PFSK-1 (cell line): ENCODE measurements at regions not wholly inside any gene's neighbourhood (a gene's known extent, or its start where the extent isn't known, plus 50 kb on each side); places are given as distances from the start of the nearest gene placed in this dataset.

Experiments
- FOXP2 ChIP-seq: optimal IDR thresholded peaks from 2 replicates; pipeline ENCODE3; 2011; ENCODE audit warnings: borderline replicate concordance, control low read depth, inconsistent platforms; ENCODE audit not compliant: insufficient read depth; ENCODE audit errors: extremely low read length, extremely low read depth
- POLR2AphosphoS5 ChIP-seq: IDR thresholded peaks from 2 replicates; pipeline ENCODE4 v1.6.1; 2012; ENCODE audit warnings: low read depth, mild to moderate bottlenecking, control low read depth, low read length, moderate library complexity
- SIN3A ChIP-seq: IDR thresholded peaks from 2 replicates; pipeline ENCODE4 v1.6.1; 2012; ENCODE audit warnings: mild to moderate bottlenecking, low read length, moderate library complexity, borderline replicate concordance; ENCODE audit not compliant: insufficient read depth
- TAF1 ChIP-seq: IDR thresholded peaks from 2 replicates; pipeline ENCODE4 v1.6.1; 2012; ENCODE audit warnings: low read length, control low read depth, borderline replicate concordance; ENCODE audit not compliant: insufficient read depth
- TF ChIP-seq, protein P1 (sequence below), 2 experiments: IDR thresholded peaks; 2 replicates each; pipeline versions ENCODE4 v1.6.1 to v1.8.0; 2011 to 2012; ENCODE audit warnings: low read depth in 2 of 2, low read length in 2 of 2, control low read depth in 1 of 2, inconsistent platforms in 1 of 2, mild to moderate bottlenecking in 1 of 2, moderate library complexity in 1 of 2; ENCODE audit not compliant: insufficient read depth in 1 of 2

DNA sequence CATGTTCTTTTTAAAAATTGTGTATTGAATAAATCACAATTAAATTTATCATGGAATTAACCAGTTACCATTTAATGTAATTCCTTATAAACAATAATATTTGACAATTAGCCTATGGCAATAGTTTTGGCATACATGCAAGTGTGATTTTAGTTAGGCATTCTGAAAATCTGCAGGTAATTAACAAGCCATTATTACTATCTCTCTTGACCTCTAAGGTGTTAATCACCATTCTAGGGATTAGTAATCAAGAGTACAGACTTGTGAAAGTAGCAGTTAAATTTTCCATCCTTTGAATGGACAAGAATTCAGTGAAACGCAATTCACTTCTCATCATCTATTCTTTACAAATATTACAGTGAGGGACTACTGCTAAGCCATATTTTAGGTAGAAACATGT, 127.7 kb upstream of the CHST9 start:
- TF ChIP-seq POLR2AphosphoS5, result no peak
- TF ChIP-seq TAF1, result no peak
- TF ChIP-seq SIN3A, result no peak
- TF ChIP-seq, protein P1, sequence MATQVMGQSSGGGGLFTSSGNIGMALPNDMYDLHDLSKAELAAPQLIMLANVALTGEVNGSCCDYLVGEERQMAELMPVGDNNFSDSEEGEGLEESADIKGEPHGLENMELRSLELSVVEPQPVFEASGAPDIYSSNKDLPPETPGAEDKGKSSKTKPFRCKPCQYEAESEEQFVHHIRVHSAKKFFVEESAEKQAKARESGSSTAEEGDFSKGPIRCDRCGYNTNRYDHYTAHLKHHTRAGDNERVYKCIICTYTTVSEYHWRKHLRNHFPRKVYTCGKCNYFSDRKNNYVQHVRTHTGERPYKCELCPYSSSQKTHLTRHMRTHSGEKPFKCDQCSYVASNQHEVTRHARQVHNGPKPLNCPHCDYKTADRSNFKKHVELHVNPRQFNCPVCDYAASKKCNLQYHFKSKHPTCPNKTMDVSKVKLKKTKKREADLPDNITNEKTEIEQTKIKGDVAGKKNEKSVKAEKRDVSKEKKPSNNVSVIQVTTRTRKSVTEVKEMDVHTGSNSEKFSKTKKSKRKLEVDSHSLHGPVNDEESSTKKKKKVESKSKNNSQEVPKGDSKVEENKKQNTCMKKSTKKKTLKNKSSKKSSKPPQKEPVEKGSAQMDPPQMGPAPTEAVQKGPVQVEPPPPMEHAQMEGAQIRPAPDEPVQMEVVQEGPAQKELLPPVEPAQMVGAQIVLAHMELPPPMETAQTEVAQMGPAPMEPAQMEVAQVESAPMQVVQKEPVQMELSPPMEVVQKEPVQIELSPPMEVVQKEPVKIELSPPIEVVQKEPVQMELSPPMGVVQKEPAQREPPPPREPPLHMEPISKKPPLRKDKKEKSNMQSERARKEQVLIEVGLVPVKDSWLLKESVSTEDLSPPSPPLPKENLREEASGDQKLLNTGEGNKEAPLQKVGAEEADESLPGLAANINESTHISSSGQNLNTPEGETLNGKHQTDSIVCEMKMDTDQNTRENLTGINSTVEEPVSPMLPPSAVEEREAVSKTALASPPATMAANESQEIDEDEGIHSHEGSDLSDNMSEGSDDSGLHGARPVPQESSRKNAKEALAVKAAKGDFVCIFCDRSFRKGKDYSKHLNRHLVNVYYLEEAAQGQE (IDR thresholded peaks at IDR 0.05; ENCODE audit: insufficient read depth in 1 of 2, low read depth in 2 of 2, low read length in 2 of 2), result no peak
- no peak for TF ChIP-seq FOXP2

DNA sequence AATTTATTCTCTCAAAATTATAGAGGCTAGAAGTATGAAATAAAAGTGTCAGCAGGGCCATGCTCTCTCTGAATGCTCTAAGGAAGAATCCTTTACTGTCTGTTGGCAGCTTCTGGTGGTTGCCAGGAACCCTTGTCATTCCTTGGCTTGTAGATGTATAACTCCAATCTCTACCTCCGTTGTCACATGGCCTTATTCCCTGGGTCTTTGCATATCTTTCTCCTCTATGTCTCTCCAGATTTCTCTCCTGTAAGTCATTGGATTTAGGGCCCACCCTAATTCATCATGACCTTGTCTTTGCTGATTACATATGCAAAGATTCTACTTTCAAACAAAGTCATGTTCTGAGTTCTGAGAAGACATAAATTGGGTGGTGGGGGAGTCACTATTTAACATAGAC, 127.0 kb upstream of the CHST9 start:
- TF ChIP-seq FOXP2, result no peak
- TF ChIP-seq POLR2AphosphoS5, result no peak
- TF ChIP-seq, protein P1 (IDR thresholded peaks at IDR 0.05; ENCODE audit: insufficient read depth in 1 of 2, low read depth in 2 of 2, low read length in 2 of 2), result no peak
- TF ChIP-seq SIN3A, result no peak
- no peak for TF ChIP-seq TAF1

DNA sequence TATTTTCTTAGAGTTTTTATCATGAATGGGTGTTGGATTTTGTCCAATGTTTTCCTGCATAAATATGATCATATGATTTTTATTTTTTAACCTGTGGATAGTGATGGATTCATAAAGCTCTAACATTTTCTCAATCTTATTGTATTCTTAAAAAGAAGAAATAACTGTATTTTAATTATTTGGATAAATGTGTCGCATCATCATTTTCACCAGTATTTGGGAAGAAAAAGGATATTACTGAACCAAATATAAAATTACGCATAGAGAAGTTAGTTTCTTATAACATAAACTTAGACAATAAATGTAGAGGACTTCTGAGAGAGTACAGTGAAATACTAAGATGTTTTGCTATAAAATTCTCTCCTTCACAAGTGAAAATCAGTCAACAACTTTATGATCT, 126.0 kb upstream of the CHST9 start:
- no peak for TF ChIP-seq FOXP2
- no peak for TF ChIP-seq SIN3A
- TF ChIP-seq, protein P1 (IDR thresholded peaks at IDR 0.05; ENCODE audit: insufficient read depth in 1 of 2, low read depth in 2 of 2, low read length in 2 of 2), result no peak
- TF ChIP-seq TAF1, result no peak
- no peak for TF ChIP-seq POLR2AphosphoS5

DNA sequence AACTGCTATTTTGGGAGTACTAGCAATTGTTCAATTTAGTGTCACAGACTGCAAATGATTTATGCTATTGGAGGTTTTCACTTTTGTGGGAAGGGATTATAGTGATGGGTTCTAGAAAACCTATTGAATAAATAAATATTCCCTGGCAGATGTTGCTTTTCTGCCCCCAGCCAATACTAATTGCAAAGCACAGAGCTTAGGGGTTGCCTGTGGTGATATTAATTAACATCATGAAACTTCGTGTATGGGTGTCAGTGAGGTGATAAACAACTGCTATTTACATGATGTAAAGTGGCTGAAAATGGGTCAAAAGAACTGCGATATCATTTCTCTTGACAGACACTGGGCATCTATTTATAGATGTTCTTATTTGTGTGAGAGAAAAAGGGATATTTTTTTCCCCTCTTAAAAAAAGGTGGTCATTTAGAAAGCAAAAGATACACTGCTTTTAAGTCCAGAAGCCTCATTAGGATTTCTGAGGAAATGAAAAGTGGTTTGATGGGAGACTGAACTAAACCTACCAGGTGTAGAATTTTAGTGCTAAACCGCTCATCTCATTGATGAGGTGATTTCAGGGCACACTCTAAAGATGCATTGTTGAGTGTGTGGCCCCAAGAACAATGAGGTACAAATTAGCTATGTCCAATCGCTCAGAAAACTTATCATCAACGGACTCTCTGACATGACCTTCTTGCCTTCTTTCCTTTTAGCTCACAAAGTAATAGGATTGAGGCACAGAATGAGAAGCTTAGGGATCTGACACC, 116.7 kb upstream of the CHST9 start:
- TF ChIP-seq SIN3A (no peak), TAF1 (no peak), FOXP2 (no peak)

DNA sequence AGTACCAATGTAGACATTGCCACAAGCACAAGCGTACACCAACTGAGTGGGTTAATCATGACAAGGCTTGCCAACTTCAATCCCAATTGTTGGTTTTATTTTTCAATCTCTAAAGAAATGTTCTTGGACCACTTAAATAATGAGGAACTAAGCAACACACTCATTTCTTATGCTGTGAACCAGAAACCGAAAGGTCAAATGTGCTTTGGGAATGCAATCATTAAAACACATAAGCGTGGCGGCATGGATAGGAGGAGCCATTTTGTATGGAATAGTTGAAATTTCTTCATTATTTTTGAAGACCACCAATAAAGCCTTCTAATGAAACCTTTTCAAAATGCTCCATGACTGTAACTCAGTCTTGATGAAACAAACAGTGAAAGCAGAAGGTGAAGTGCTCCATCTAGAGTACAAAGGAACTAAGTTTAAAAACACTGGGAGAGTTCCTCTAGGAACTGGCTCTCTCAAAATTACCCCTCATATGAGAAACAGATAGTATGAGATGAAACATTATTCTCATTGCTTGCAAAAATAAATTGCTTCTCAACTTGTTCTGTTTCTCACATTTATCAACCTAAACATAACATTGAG, 113.2 kb upstream of the CHST9 start:
- TF ChIP-seq SIN3A, result no peak
- TF ChIP-seq, protein P1 (IDR thresholded peaks at IDR 0.05; ENCODE audit: insufficient read depth in 1 of 2, low read depth in 2 of 2, low read length in 2 of 2), result no peak
